Rectal smooth muscle tissue (tissue), 1 donor: ENCODE measurements at regions not wholly inside any gene's neighbourhood (a gene's known extent, or its start where the extent isn't known, plus 50 kb on each side); places are given as distances from the start of the nearest gene placed in this dataset.

ENCODE experiments used
- H3K27ac ChIP-seq: one replicate; pipeline ENCODE4 v1.7.0; 2013; ENCODE audit warnings: low read depth, low read length, inconsistent platforms
- H3K27me3 ChIP-seq: one replicate; pipeline ENCODE4 v1.7.0; 2013; ENCODE audit warnings: low read length; ENCODE audit not compliant: control insufficient read depth, insufficient read depth
- H3K36me3 ChIP-seq: one replicate; pipeline ENCODE4 v1.7.0; 2013; ENCODE audit warnings: low read length; ENCODE audit not compliant: control insufficient read depth, insufficient read depth
- H3K4me1 ChIP-seq: one replicate; pipeline ENCODE4 v1.7.0; 2013; ENCODE audit warnings: low read length; ENCODE audit not compliant: control insufficient read depth, insufficient read depth
- H3K4me3 ChIP-seq: one replicate; pipeline ENCODE4 v1.7.0; 2013; ENCODE audit warnings: low read length
- H3K9ac ChIP-seq: one replicate; pipeline ENCODE4 v1.7.0; 2013; ENCODE audit warnings: low read length

DNA sequence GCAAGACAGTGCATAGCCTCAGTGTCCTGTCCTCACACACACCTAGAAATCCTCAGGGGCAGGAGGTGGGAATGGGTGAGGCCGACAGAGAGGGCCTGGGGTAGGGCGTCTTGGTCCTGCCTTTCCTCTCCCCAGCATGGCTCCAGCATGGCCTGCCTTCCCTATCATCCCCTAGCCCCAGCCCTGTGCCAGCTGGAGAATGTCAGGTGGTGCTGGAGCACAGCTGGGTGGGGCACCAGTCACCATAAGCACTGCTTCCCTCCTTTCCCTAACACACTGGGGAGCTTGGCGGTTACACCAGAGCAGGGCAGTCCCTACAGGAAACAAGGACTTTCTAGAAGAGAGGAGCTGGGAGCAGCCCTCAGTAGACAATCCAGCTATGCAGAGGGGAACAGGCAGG lies 236.8 kb downstream of the KLF13 start:
- no peaks in the 10 kb centered on the region for H3K27me3 ChIP-seq
- H3K4me1 ChIP-seq = no peaks in the 10 kb centered on the region
- no peak overlapping the region for H3K4me3 ChIP-seq
- no peak overlapping the region for H3K27ac ChIP-seq
- H3K36me3 ChIP-seq = no peaks in the 10 kb centered on the region
- H3K9ac ChIP-seq = no peak overlapping the region

DNA sequence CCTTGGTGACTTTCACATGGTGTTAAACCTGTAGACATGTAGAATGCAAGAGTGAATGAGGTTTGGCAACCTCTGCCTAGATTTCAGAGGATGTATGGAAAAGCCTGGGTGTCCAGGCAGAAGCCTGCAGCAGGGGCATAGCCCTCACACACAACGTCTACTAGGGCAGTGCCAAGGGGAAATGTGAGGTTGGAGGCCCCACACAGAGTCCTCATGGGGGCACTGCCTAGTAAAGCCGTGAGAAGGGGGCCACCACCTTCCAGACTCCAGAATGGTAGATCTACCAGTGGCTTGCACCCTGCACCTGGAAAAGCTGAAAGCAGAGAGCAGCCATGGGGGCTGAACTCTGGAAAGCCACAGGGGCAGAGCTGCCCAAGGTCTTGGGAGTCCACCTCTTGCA lies 241.2 kb downstream of the KLF13 start:
- H3K9ac ChIP-seq = no peak overlapping the region
- H3K4me1 ChIP-seq = no peaks in the 10 kb centered on the region
- H3K4me3 ChIP-seq = no peak overlapping the region
- no peak overlapping the region for H3K27ac ChIP-seq
- no peaks in the 10 kb centered on the region for H3K36me3 ChIP-seq
- no peaks in the 10 kb centered on the region for H3K27me3 ChIP-seq

DNA sequence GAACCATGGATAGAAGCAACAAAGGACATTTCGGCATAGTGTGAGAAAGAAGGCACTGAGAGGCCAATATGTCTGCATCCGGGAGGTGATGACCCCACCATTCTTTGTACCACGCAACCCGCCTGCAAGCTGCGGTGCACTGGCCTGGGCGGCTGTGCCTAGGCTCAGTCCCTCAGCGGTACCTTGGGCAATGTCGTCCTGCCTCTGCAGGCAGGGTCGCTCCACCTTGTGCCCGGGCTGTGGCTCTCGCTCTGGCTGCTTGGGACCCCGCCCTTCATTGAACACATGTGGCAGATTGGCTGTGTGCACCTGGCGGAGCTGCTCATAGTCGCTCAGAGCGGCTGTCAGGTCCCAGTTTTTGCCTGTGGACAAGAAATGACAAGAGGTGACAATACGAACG lies 243.2 kb downstream of the KLF13 start:
- Histone ChIP-seq H3K9ac (no peak overlapping the region), H3K27me3 (no peaks in the 10 kb centered on the region), H3K36me3 (no peaks in the 10 kb centered on the region), H3K4me3 (no peak overlapping the region), H3K4me1 (no peaks in the 10 kb centered on the region), H3K27ac (no peak overlapping the region)

- H3K27ac ChIP-seq = no peak overlapping the region
- H3K4me1 ChIP-seq = no peaks in the 10 kb centered on the region
- no peaks in the 10 kb centered on the region for H3K27me3 ChIP-seq
- no peaks in the 10 kb centered on the region for H3K36me3 ChIP-seq
- no peak overlapping the region for H3K4me3 ChIP-seq
- H3K9ac ChIP-seq = no peak overlapping the region
Measured at GRCh38 chr15:31570591-31570990, 244.0 kb downstream of the KLF13 start.

DNA sequence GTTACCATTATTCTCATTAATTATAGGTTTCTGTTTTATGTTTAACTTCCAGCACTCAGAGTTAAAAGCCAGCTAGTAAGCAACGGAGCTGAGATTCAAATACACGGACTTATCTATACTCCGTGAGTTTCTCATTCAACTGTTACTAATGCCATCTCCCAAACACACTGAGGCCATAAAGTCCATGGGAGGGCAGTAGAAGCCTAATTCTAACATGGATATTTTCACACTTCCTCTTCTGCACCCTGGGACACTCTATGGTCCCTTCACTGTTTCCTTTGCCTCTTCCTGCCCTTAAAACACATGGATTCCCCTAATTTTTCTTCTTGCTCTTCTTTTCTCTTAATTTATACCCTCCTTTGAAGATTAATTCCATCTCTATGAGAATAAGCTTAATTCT lies 245.0 kb downstream of the KLF13 start:
- Histone ChIP-seq H3K4me3 (no peak overlapping the region), H3K36me3 (no peaks in the 10 kb centered on the region), H3K27ac (no peak overlapping the region), H3K27me3 (no peaks in the 10 kb centered on the region), H3K9ac (no peak overlapping the region), H3K4me1 (no peaks in the 10 kb centered on the region)

DNA sequence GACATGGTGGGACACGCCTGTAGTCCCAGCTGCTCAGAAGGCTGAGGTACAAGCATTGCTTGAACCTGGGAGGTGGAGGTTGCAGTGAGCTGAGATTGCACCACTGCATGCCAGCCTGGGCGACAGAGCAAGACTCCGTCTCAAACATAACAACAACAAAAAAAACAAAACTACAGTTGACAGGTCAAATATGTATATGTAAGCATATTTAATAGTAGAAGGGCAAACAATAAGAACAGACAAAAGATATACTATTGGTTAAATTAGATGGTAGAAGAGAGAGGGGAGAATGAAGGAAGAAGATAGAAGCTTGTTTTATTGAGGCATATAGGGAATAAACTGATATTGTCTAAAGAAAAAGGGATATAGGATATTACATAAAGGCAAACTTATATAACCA lies 247.1 kb downstream of the KLF13 start:
- Histone ChIP-seq H3K36me3 (no peaks in the 10 kb centered on the region), H3K27ac (no peak overlapping the region), H3K27me3 (no peaks in the 10 kb centered on the region), H3K4me3 (no peak overlapping the region), H3K4me1 (no peaks in the 10 kb centered on the region), H3K9ac (no peak overlapping the region)

- Histone ChIP-seq H3K9ac (no peak overlapping the region), H3K27me3 (no peaks in the 10 kb centered on the region), H3K4me3 (no peak overlapping the region), H3K36me3 (no peaks in the 10 kb centered on the region), H3K27ac (no peak overlapping the region), H3K4me1 (no peaks in the 10 kb centered on the region)
Measured at GRCh38 chr15:31574766-31575165, 248.1 kb downstream of the KLF13 start.

DNA sequence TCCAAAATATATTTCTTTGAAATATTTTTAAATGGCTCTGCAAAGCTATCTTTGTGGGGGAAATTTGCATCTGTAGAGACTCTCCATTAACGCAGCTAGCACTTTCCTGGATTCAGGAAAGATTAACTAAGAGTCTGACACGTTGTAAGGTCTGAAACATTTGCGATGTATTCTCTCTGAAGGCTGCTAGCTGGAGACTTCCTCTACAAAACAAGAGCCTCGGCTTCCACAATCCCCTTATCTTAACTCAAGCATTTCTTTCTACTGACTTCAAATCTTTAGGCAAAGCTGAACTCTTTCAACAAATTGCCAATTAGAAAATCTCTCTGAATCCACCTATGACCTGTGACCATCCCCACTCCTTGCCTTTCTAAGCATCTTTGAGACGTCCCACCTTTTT lies 250.5 kb downstream of the KLF13 start:
- H3K27ac ChIP-seq = no peak overlapping the region
- no peaks in the 10 kb centered on the region for H3K36me3 ChIP-seq

DNA sequence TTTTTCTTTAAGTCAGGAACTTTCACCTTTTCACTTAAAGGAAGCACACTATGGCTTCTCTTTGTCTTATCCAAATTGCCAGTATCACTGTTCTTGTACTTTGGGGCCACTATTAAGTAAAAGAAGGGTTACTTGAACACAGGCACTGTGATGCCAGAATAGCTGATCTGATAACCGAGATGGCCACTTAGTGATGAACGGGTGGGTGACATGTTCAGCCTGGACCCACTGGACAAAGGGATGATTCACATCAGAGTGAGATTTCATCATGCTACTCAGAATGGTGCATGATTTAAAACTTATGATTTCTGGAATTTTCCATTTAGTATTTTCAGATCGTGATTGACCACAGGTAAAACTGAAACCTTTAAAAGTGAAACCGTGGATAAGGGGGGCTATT lies 252.6 kb downstream of the KLF13 start:
- H3K27ac ChIP-seq = no peak overlapping the region

More for the DNA sequence above, 250.5 kb downstream of the KLF13 start:
- H3K27me3 ChIP-seq = no peaks in the 10 kb centered on the region
- H3K4me3 ChIP-seq = no peak overlapping the region
- H3K4me1 ChIP-seq = no peaks in the 10 kb centered on the region
- no peak overlapping the region for H3K9ac ChIP-seq

GRCh38 chr15:31579976-31580375 lies 253.3 kb downstream of the KLF13 start:
- no peak overlapping the region for H3K27ac ChIP-seq
- H3K9ac ChIP-seq = no peak overlapping the region
- no peaks in the 10 kb centered on the region for H3K4me1 ChIP-seq
- no peak overlapping the region for H3K4me3 ChIP-seq
- H3K27me3 ChIP-seq = no peaks in the 10 kb centered on the region
- no peaks in the 10 kb centered on the region for H3K36me3 ChIP-seq

More for the DNA sequence above, 252.6 kb downstream of the KLF13 start:
- Histone ChIP-seq H3K36me3 (no peaks in the 10 kb centered on the region), H3K4me3 (no peak overlapping the region), H3K9ac (no peak overlapping the region), H3K27me3 (no peaks in the 10 kb centered on the region), H3K4me1 (no peaks in the 10 kb centered on the region)

DNA sequence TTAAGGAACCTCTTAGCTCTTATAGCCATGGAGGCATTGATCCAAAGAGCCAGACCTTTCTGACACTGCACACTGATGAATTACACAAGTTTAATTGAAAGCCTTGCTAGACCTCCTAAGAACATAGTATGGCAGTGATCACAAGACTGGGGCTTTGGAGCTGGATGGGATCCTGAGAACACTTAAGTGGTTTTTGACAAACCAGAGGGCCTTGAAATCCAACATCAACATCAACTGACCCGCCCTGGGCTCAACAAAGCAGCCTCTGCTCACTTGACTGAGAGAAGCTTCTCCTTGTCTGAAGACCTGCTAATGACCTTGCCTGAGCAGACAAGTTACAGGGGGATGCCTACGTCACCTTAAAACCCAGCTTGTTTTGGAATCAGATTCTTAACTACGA lies 257.6 kb downstream of the KLF13 start:
- H3K9ac ChIP-seq = no peak overlapping the region
- no peaks in the 10 kb centered on the region for H3K36me3 ChIP-seq

DNA sequence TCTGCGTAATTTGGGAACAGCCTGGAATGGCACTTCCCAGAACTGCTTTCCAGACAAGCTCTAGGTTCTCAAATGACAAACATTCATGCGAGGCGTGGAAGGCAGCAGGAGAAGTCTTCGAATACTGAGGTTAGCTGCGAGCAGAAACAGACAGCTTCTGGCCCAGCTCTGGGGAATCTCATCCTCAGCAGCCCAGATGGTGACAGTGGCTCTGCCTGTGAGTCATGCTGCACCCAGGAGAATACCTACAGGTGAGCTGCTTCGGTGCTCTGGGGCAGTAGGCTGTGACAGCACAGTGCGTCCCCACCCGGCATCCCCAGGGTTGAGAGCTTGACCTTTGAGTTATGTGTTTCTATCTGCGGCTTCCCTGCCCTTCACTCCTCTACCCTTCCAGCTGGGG lies 258.6 kb downstream of the KLF13 start:
- H3K27ac ChIP-seq = no peak overlapping the region
- no peaks in the 10 kb centered on the region for H3K36me3 ChIP-seq
- no peaks in the 10 kb centered on the region for H3K4me1 ChIP-seq
- H3K4me3 ChIP-seq = no peak overlapping the region
- H3K9ac ChIP-seq = no peak overlapping the region
- H3K27me3 ChIP-seq = no peaks in the 10 kb centered on the region

More for the DNA sequence above, 257.6 kb downstream of the KLF13 start:
- Histone ChIP-seq H3K4me1 (no peaks in the 10 kb centered on the region), H3K27ac (no peak overlapping the region), H3K27me3 (no peaks in the 10 kb centered on the region), H3K4me3 (no peak overlapping the region)

- Histone ChIP-seq H3K9ac (no peak overlapping the region), H3K36me3 (no peaks in the 10 kb centered on the region), H3K4me3 (no peak overlapping the region), H3K27ac (no peak overlapping the region), H3K27me3 (no peaks in the 10 kb centered on the region), H3K4me1 (no peaks in the 10 kb centered on the region)
Measured at GRCh38 chr15:31586841-31587240, 260.2 kb downstream of the KLF13 start.
